ENCODE measurements at regions not wholly inside any gene's neighbourhood (a gene's known extent, or its start where the extent isn't known, plus 50 kb on each side); places are given as distances from the start of the nearest gene placed in this dataset.
"Not testable (repeated sequence)": the region's sequence is repeated elsewhere in the genome, so short reads cannot be mapped to it uniquely, and the experiment has no call there.

GRCh38 chr6:79374308-79374707 lies 139.8 kb upstream of the HMGN3 start:
- peaks cover 2% of the 10 kb centered on the region for H3K27me3 Mint-ChIP-seq (ENCODE audit: unreplicated experiment)
- H3K27ac Mint-ChIP-seq (ENCODE audit: unreplicated experiment), result no peak overlapping the region
- no peaks in the 10 kb centered on the region for H3K36me3 Mint-ChIP-seq (ENCODE audit: low read depth, unreplicated experiment)
- no peak for TF ChIP-seq CTCF (IDR thresholded peaks at IDR 0.05; ENCODE audit: unreplicated experiment)
- peaks cover 4% of the 10 kb centered on the region for H3K4me1 Mint-ChIP-seq (ENCODE audit: unreplicated experiment)
- H3K4me3 Mint-ChIP-seq (ENCODE audit: unreplicated experiment), result no peak overlapping the region
- DNase-seq (ENCODE audit: low spot score), result no peak
- no peaks in the 10 kb centered on the region for H3K9me3 Mint-ChIP-seq (ENCODE audit: unreplicated experiment)

- Mint-ChIP-seq H3K36me3 (ENCODE audit: low read depth, unreplicated experiment) (no peaks in the 10 kb centered on the region), H3K27ac (ENCODE audit: unreplicated experiment) (no peak overlapping the region)
Measured at GRCh38 chr6:79373880-79374279, 139.4 kb upstream of the HMGN3 start.

GRCh38 chr6:79373246-79373645 lies 138.8 kb upstream of the HMGN3 start:
- TF ChIP-seq CTCF (IDR thresholded peaks at IDR 0.05; ENCODE audit: unreplicated experiment), result no peak
- peaks cover 2% of the 10 kb centered on the region for H3K27me3 Mint-ChIP-seq (ENCODE audit: unreplicated experiment)
- no peaks in the 10 kb centered on the region for H3K9me3 Mint-ChIP-seq (ENCODE audit: unreplicated experiment)
- no peaks in the 10 kb centered on the region for H3K36me3 Mint-ChIP-seq (ENCODE audit: low read depth, unreplicated experiment)
- no peak overlapping the region for H3K4me3 Mint-ChIP-seq (ENCODE audit: unreplicated experiment)
- peaks cover 4% of the 10 kb centered on the region for H3K4me1 Mint-ChIP-seq (ENCODE audit: unreplicated experiment)
- H3K27ac Mint-ChIP-seq (ENCODE audit: unreplicated experiment), result no peak overlapping the region
- no peak for DNase-seq (ENCODE audit: low spot score)

More at GRCh38 chr6:79373880-79374279, 139.4 kb upstream of the HMGN3 start:
- H3K4me1 Mint-ChIP-seq (ENCODE audit: unreplicated experiment), result peaks cover 4% of the 10 kb centered on the region
- TF ChIP-seq CTCF (IDR thresholded peaks at IDR 0.05; ENCODE audit: unreplicated experiment), result no peak
- no peak overlapping the region for H3K4me3 Mint-ChIP-seq (ENCODE audit: unreplicated experiment)
- DNase-seq (ENCODE audit: low spot score), result no peak
- peaks cover 2% of the 10 kb centered on the region for H3K27me3 Mint-ChIP-seq (ENCODE audit: unreplicated experiment)
- no peaks in the 10 kb centered on the region for H3K9me3 Mint-ChIP-seq (ENCODE audit: unreplicated experiment)

GRCh38 chr6:79372757-79373156 lies 138.3 kb upstream of the HMGN3 start:
- H3K4me3 Mint-ChIP-seq (ENCODE audit: unreplicated experiment), result no peak overlapping the region
- H3K9me3 Mint-ChIP-seq (ENCODE audit: unreplicated experiment), result no peaks in the 10 kb centered on the region
- peaks cover 2% of the 10 kb centered on the region for H3K4me1 Mint-ChIP-seq (ENCODE audit: unreplicated experiment)
- no peak for DNase-seq (ENCODE audit: low spot score)
- H3K36me3 Mint-ChIP-seq (ENCODE audit: low read depth, unreplicated experiment), result no peaks in the 10 kb centered on the region
- TF ChIP-seq CTCF (IDR thresholded peaks at IDR 0.05; ENCODE audit: unreplicated experiment), result no peak
- H3K27ac Mint-ChIP-seq (ENCODE audit: unreplicated experiment), result no peak overlapping the region
- peaks cover under 1% of the 10 kb centered on the region for H3K27me3 Mint-ChIP-seq (ENCODE audit: unreplicated experiment)

- no peaks in the 10 kb centered on the region for H3K4me1 Mint-ChIP-seq (ENCODE audit: unreplicated experiment)
- no peak for TF ChIP-seq CTCF (IDR thresholded peaks at IDR 0.05; ENCODE audit: unreplicated experiment)
- H3K27ac Mint-ChIP-seq (ENCODE audit: unreplicated experiment), result no peak overlapping the region
- H3K4me3 Mint-ChIP-seq (ENCODE audit: unreplicated experiment), result no peak overlapping the region
- H3K36me3 Mint-ChIP-seq (ENCODE audit: low read depth, unreplicated experiment), result no peaks in the 10 kb centered on the region
- H3K27me3 Mint-ChIP-seq (ENCODE audit: unreplicated experiment), result no peaks in the 10 kb centered on the region
- no peak for DNase-seq (ENCODE audit: low spot score)
- no peaks in the 10 kb centered on the region for H3K9me3 Mint-ChIP-seq (ENCODE audit: unreplicated experiment)
Measured at GRCh38 chr6:79369026-79369425, 134.5 kb upstream of the HMGN3 start.

GRCh38 chr6:79363441-79363840 lies 129.0 kb upstream of the HMGN3 start:
- not testable (repeated sequence) for DNase-seq (ENCODE audit: low spot score); H3K4me3 Mint-ChIP-seq (ENCODE audit: unreplicated experiment); H3K4me1 Mint-ChIP-seq (ENCODE audit: unreplicated experiment); H3K27me3 Mint-ChIP-seq (ENCODE audit: unreplicated experiment); H3K36me3 Mint-ChIP-seq (ENCODE audit: low read depth, unreplicated experiment); H3K9me3 Mint-ChIP-seq (ENCODE audit: unreplicated experiment); H3K27ac Mint-ChIP-seq (ENCODE audit: unreplicated experiment)

- H3K27ac Mint-ChIP-seq (ENCODE audit: unreplicated experiment); H3K4me3 Mint-ChIP-seq (ENCODE audit: unreplicated experiment); H3K36me3 Mint-ChIP-seq (ENCODE audit: low read depth, unreplicated experiment); DNase-seq (ENCODE audit: low spot score); H3K4me1 Mint-ChIP-seq (ENCODE audit: unreplicated experiment); H3K27me3 Mint-ChIP-seq (ENCODE audit: unreplicated experiment); H3K9me3 Mint-ChIP-seq (ENCODE audit: unreplicated experiment): not testable (repeated sequence)
Measured at GRCh38 chr6:79361074-79361473, 126.6 kb upstream of the HMGN3 start.

Data from endothelial cell (in vitro differentiated cells).